NCI-H146 (cell line): ENCODE measurements at regions not wholly inside any gene's neighbourhood (a gene's known extent, or its start where the extent isn't known, plus 50 kb on each side); places are given as distances from the start of the nearest gene placed in this dataset.

ENCODE experiments used
- DNase-seq: peaks from one replicate; lab custom pipeline; 2025; lab: John Stamatoyannopoulos, UW

DNA sequence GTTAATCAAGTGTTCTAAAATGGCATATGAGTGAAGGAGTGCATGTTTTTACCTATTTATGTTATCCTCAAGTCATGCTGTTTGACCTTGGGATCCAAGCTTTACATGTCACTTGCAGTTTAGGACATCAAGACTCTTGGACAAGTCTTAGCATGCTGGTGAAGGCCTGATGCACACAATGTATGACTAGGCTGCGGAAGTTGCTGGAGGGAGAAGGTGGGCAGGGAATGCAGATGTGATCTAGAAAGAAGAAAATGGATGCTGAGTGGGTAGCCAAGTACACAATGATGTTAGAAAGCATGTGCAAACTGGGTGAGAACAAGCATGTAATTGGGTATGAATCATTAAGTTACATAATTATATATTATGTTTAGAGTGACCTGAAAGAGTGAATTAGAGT, 301.8 kb downstream of the BRINP2 start:
- no peak for DNase-seq

DNA sequence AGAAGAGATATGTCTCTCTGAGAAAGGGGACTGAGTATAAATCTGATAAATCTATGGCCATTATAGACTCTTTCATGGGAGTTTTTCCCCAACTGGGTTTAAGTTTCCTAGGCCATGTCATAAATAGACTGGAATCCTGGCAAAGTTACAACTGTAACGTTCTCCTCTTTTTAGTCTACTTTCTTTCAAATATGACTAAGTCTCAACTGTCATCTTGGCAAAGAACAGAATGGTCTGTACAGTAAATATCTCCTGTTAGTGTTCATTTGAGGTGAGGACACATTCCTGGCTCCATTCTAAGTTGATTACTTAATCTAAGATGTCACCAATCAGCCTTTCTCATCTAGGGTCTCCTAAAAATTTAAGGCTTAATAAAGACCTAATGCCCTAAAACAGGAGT, 300.5 kb downstream of the BRINP2 start:
- no peak for DNase-seq

DNA sequence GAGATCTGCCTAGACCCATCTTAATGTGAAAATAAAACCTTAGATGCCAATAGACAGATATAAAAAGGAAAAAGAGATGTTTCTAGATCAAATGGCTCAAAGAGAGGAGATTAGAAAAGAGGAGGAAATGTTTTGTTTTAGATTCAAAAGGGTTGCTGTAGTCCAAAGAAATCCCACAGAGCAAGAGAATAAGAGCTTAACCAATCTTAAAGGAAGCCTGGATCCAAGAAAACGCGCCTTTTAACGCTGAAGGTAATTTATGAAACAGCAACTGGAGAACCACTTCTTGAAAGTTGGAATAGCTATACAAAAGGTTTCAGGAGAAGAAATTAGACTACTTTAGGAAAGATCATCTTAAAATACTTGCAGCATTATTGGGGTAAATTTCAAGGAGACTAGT, 298.8 kb downstream of the BRINP2 start:
- DNase-seq = no peak

DNA sequence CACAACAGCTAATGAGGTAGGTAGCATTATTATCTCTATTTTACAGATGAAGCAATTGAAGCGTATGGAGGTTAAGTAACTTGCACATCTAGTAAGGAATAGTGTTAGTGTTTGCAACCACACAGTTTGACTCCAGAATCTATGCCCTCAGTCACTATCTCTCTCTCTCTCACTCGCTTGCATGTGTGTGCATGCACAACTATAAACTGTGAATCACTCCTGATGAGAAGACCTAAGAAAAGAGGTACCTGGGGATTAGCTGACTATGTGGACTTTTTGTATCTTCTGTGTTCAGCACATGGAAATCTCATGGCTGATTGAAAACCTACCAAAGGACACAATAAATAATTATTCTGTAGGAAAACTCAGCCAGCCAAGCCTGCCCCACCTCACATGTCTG, 295.5 kb downstream of the BRINP2 start:
- DNase-seq = no peak

DNA sequence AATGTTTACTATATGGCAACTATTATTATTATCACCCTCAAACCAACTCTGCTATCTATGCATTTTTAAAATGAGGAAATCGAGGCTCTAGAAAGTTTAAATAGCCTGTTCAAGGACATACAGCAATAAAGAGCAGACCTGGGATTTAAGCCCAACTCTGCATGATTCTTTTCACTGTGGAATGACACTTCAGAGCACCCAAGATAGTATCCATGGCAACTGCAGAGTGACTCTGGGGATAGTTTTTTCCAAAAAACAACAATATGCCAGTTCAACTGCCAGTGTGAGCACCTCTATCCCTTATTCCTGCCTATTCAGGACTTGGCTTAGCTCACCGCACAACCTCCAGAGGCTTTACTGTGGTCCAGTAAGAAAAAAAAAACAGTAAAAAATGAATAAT, 293.9 kb downstream of the BRINP2 start:
- DNase-seq = no peak

DNA sequence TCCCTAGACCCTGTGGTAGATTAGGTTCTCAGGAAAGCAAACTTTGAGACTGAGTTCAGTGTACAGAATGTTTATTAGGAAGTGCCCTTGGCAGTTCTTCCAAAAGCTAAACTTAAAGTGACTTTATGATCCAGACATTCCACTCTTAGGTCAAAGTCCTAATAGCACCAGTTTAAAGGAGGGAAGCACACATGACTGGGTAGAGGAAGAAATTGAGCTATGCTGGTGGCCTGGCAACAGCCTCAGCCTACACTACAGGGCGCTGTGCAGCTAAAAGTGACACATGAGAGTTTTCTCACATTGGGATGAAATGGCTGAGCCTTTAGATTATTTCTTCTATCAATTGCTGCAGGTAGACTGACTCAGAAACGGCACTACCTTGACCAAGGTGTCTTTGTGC, 280.4 kb downstream of the BRINP2 start:
- no peak for DNase-seq

DNA sequence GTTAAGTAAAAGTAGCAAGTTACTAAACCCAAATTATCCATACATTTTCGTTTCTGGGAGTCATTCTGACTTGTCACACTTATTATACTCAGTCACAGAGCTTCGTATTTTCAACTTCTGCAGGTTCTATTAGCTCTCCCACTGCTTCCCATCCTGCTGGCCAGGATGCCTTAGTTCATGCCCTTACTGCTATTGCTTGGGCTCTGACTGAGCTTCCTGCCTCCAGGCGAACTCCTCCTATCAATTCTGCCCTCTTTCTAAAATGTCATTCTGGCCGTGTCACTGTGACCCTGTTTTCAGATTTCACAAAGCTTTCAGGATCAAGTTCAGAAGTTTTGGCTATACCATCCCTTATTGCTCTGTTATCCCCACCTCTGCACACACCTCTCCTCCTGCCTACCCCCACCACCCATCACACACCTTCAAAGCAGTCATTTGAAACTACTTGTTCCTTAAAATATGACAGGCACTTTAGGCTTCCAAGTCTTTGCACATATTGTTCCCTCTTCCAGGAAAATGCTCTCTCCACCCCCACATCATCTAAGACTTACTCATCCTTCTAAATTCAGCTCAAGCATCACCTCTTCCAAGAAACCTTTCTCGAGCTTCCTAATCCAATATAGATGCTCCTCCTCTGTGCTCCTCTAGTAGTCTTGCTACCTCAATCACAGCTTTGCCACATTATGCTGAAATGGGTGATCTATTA, 278.0 kb downstream of the BRINP2 start:
- DNase-seq = no peak

DNA sequence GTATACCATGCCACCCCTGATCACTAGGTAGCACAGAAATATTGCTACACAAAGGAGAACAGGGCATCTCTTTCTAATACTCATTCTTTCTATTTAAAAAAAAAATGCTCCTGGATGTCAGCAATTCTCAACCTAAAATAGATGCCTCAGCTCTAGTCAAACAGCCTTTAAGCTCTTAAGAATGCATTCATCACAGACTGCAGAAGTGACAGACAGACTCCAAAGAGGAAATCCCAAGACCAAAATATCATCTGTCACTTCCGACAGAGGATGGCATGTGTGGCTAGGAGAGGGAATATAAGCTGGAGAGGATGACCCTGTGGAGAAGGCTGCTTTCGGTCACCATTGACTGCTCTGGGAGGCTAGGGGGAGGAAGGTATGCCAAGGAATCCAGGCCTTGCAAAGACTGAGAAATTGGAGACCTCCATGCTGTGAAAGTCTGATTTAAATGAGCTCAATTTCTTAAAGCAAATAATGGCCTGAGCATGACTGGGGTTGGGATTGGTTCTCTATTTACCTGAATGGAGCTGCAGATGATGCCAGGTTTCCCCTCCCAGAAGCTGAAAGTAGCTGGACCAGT, 277.4 kb downstream of the BRINP2 start:
- DNase-seq = no peak

DNA sequence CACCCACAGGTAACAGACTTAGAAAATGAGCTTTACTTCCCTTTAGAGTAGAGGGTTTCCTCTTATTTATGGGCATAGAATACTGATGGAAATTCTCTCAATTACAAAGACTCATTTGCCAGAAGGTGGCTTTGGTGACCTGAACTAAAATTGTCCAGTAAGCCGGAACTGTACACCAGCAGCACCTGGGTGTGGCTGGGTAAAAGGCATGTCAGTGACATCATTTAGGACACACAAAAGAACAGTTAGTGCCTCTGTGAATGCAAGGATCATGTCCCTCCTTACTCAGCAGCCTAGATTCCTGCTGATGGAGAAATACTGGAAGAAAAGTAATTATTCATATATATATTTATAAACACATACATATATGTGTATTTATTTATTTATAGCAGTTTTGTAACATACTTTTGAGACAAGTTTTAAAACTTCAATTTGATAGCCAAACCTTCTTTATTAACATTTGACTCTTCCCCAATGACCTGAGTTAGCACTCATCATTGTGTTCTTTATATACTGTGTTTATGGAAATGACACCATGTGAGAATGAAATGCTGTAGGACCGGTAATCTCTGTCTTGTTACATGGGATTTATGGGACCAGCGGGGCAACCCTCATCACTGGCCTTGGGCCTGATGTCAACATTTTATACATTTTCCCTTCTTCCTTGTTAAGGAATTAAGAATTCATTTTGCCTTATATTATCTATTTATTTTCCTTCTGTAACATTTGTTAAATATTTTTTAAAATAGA, 274.4 kb downstream of the BRINP2 start:
- DNase-seq = no peak

DNA sequence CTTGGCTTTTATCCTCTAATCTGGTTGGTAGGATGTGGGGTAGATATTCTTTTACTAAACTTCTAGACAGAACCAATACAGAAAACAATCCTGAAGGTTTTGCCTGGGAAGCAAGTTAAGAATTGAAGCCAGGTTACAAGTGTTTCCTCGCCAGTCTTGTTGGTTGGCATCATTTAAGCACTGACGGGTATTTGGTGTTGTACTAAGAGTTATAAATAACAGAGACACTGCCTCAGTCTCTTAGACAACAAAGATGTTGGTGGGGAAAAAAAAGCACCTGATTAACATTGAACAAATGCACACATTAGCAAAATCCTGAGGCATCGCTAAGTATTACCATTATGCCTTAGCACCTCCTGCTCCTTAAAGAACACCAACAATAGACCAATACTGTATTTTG, 272.2 kb downstream of the BRINP2 start:
- no peak for DNase-seq

DNA sequence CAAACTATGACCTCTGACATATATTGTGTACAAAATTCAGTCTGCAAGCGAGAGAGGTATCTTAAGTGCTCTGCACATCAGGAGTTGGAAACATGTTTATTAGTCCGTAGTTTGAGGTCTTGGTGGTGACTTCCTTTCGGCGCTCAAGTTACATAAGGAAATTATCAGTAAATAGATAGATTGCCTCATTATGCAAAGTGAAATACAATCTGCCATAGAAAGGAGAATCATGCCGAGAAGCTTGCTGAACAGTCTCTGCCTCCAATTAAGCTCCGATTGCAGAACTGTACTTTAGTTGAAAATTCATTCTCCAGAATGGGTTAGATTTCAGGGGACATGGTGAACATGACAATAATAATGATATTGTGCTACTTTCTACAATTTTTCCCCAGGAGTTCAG, 271.8 kb downstream of the BRINP2 start:
- no peak for DNase-seq

DNA sequence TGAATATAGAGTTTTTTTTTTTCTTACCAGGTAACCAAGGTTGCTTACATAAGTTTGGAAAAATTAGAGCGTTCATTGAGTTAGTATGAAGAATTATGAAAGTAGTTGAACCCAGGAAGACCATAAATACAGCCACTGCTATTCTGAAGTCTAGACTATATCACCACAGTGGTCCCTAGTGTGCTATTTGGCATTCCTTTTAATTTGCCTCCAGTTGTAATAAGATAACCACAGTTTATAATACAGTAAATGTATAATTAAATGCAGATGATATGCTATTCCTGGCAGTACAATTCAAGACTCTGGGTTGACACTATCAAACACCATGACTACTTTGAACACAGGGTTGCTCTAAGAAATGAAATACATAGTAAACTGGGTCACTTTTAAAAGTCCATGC, 270.5 kb downstream of the BRINP2 start:
- DNase-seq = no peak

DNA sequence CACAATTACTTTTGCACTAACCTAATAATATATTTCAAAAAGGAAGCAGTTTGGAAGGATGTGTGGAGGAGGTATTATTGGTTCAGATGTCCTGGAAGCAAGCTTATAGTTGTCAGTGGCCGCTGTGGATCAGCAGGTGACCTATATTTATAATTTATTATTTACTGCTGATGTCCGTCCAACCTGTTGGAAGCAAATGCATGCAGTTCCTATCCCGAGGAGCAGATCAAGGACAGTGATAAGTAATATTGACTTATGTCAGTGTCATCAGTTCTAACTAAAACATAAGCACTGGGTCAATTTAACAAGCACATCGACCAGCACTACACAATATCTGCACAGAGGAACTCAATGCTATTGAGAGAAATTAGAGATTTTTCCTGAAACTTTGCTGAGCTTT, 270.1 kb downstream of the BRINP2 start:
- no peak for DNase-seq

DNA sequence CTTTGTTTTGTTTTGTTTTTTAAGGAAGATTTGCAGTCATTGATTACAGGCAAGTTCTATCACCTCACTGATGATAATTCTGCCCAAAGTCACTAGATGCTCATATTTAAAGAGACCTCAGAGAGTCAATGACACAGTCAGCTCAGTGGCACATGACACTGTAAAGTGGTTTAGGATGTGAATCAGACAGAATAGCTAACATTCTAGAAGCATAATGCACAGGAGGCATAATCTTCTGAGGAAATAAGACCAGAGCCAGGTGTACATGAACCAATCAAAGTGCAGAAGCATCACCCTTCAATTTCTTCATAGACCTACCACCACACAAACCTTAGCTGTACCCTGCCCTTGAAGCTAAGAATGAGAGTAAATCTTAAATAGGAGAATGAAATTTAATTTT, 268.5 kb downstream of the BRINP2 start:
- no peak for DNase-seq

DNA sequence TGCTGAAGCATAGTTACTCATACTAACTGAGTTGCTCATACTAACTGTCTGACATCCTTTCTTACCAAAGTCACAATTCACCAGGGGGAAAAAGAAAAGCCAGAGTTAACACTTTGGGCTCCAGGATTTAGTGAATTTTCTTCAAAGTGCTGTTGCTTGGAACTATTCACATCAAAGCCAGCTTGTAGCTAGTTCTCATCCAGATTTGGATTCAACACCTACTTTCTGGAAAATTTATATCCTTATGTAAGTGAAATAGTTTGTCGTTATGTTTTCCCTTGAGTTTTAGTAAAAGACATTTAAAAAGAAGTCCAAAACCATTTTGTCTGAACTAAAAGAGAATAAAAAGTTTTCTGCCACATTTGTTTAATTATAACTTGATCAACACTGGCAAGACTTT, 264.6 kb downstream of the BRINP2 start:
- DNase-seq = no peak

DNA sequence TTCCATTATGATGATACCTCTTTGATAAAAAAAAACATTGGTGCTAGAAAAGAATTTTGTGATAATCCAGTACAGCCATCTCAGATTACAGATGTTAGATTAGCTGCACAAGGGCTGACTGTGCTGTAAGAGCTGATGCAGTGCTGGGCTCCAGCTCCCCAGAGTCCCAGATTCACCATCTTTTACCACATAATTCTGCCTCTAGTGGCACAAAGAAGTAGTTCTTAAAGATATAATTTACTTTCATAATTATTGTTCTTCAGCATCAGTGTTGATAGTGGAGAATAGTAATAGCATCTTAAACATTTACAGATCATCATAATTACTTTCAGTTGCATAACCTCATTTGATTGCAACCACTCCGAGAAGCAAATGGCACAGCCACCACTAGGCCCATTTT, 262.1 kb downstream of the BRINP2 start:
- DNase-seq = no peak

DNA sequence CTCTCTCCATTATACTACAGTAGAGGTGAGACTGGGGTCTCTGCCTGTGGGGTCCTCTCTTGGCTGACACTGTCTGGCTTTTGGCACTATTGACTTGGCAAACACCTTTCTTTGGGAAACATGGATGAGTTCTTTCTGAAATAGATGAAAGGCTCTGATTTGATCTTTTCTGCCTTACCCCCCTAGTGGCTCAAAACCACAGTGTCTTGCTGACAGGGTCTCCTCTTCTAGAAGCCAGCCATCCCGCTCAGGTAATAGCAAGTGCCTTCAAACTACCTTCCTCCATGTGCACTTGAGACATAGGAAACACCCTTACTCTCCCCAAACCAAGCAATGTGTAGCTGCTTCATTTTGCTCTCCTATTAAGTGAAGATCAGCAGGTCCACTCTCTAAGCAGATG, 260.4 kb downstream of the BRINP2 start:
- no peak for DNase-seq

DNA sequence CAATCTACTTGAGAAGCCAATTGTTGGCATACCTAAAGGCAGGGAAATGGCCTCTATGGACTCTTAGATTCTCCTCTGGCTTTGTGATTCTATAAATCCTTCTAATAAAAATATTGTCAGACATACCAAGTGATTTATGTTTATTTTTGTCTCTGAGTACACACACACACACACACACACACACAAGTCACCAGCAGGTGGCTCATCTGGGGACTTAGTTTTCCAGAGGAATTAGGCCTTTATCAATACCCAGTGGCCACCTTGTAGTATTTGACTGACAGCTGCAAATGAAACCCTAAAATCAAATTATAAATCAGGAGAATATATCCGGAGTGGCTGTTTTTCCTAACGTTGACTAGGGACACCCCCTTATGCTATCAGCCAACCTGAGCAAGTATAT, 258.5 kb downstream of the BRINP2 start:
- no peak for DNase-seq

DNA sequence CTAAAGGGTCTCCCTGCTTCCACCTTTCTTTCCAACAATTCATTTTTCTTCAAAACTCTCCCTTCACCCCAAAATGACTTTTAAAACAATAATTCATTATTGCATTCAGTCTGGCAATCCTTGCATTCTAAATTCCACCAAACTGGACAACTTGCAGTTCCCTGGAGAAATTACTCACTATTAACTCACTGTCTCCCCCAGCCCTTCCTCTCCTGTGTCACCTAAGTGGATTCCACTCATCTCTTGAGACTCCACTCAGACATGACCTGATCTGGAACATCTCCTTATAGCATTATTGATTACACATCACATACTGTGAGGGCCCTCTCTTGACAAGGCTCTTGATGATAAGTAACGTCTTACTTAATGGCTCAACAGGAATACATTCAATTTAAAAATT, 257.1 kb downstream of the BRINP2 start:
- DNase-seq = no peak

DNA sequence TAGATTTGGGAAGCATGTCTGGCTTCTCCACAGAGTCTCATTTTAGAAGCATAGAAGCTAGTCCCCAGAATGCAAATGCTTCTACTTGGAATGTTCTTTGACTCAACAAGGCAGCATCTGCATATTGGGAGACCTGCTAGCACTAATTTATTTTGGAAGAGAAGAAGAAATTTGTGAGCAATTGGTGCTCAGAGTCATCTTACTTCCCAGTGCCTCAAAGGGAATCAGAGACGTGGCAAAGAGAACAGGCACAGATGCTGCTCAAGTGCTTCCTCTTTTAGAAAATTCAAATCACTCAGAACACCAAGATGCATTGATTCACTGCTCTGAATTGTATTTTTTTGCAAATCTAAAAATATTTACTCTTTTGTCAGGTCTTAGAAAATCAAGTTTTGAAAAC, 255.7 kb downstream of the BRINP2 start:
- no peak for DNase-seq

DNA sequence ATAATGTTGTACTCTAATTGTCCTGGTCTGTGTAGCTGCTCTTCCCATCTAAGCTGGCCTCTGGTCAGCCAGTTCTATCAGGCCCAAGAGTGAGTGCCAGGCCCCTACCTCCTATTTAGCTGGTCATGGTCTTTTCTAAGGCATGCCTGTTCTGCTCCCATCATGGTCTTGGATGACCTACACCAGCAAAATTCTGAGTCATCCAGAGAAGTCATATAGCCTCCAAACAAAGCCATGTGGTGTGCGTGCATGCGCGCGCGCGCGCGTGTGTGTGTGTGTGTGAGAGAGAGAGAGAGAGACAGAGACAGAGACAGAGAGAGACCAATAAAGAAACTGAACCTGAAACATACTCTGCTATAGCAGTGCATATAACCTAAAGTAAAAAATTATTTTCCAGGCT, 254.4 kb downstream of the BRINP2 start:
- DNase-seq = no peak

DNA sequence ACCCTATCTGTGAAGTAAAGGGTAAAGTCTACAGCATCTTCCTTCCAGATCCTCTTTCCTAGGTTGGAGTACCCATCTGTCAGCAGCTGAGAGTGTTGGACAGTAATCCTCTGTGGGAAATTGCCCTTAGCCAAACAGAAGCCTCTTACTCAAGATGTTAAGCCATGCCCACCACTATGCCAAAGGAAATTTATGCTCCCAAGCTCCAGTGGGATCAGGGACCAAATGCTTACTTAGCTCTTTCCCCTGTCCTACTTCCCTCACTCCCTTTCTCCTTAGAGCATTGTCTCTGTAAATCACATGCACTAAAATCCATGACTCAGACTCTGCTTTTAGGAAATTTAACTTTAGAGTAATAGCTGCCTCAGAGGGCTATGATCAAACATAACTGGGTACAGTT, 254.0 kb downstream of the BRINP2 start:
- no peak for DNase-seq

DNA sequence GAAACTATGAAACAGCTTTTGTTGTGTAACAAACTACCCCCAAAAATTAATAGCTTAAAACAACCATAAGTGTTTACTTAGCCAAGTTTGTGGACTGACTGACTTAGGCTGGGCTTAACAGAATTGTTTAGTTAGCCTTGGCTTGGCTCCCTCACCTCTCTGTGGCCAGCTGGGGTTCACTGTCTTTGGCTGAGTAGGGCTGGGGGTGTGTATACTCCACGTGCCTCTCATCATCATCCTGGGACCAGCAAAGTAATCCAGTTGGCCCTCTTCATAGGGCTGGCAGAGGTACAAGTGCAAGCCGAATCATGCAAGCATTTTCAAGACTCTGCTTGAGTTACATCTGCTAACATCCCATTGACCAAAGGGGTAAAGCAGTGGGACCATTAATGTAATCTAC, 252.3 kb downstream of the BRINP2 start:
- no peak for DNase-seq
